ENCODE measurements at regions not wholly inside any gene's neighbourhood (a gene's known extent, or its start where the extent isn't known, plus 50 kb on each side); places are given as distances from the start of the nearest gene placed in this dataset.

DNA sequence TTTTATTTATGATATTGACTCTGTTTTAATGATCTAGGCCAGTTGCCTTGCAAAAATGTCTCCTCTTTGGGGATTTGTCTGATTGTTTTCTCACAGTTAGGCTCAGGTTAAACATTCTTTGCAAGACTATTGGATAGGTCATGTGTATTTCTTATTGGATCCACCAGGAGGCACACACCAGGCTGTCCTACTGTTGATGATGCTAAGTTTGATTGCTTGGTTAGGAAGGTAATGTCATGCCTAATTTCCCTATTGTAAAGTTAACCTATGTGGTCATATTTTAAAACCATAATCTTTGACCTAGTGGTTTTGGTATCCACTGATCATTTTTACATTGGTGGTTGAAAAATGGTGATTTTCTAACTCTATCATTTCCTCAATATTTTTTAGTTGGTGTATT, 137.1 kb downstream of the BRMS1L start:
- intact Hi-C loops (cut with DNase I): no loop called here
- Histone ChIP-seq H3K27me3 (no peaks in the 10 kb centered on the region), H3K4me1 (no peaks in the 10 kb centered on the region), H3K36me3 (no peaks in the 10 kb centered on the region), H3K27ac (no peak overlapping the region), H3K9me3 (peaks cover 0 to 4% (median 0%) of the 10 kb centered on the region in 12 donors), H3K4me3 (no peak overlapping the region)
- DNase-seq (no peak), ATAC-seq (no peak)
- no peak for TF ChIP-seq POLR2A (IDR thresholded peaks at IDR 0.05)
- TF ChIP-seq, protein P1, sequence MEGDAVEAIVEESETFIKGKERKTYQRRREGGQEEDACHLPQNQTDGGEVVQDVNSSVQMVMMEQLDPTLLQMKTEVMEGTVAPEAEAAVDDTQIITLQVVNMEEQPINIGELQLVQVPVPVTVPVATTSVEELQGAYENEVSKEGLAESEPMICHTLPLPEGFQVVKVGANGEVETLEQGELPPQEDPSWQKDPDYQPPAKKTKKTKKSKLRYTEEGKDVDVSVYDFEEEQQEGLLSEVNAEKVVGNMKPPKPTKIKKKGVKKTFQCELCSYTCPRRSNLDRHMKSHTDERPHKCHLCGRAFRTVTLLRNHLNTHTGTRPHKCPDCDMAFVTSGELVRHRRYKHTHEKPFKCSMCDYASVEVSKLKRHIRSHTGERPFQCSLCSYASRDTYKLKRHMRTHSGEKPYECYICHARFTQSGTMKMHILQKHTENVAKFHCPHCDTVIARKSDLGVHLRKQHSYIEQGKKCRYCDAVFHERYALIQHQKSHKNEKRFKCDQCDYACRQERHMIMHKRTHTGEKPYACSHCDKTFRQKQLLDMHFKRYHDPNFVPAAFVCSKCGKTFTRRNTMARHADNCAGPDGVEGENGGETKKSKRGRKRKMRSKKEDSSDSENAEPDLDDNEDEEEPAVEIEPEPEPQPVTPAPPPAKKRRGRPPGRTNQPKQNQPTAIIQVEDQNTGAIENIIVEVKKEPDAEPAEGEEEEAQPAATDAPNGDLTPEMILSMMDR (IDR thresholded peaks at IDR 0.05): no peak

DNA sequence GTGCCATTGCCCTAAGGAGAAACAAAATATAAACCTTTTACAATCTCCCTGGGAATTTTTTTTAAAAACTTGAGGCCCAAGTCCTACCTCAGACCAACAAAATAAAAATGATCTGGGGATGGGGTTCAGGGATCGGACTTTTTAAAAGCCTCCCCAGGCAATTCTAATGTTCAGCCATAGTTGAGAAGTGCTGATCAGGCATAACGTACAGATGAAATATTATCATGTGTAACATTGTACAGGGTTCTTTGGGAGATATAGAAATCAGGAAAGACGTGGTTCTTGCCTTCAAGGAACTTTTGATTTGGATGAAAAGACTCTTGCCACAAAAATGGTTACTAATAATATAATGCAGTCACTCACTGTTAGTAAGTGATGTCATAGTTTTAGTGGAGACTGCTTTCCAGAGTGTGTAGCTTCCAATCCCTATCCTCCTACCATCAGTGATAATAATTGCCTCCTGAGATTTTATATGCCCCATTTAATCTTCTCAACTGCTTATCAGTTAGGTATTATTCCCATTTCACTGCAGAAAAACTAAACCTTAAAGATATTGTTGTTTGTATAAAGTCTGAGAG, 135.6 kb downstream of the BRMS1L start:
- H3K9me3 ChIP-seq: no peaks in the 10 kb centered on the region
- no peaks in the 10 kb centered on the region for H3K36me3 ChIP-seq
- no peaks in the 10 kb centered on the region for H3K4me1 ChIP-seq
- no peak overlapping the region for H3K27ac ChIP-seq
- intact Hi-C loops (cut with DNase I): no loop called here
- DNase-seq: no peak
- H3K4me3 ChIP-seq: no peak overlapping the region
- no peak for TF ChIP-seq POLR2A (IDR thresholded peaks at IDR 0.05)
- TF ChIP-seq, protein P1 (IDR thresholded peaks at IDR 0.05): no peak
- no peak for ATAC-seq
- WGBS, 4 donors: 70 to 73% (median 71%) methylated on average over 3 of the region's 3 CpGs
- H3K27me3 ChIP-seq: no peaks in the 10 kb centered on the region

DNA sequence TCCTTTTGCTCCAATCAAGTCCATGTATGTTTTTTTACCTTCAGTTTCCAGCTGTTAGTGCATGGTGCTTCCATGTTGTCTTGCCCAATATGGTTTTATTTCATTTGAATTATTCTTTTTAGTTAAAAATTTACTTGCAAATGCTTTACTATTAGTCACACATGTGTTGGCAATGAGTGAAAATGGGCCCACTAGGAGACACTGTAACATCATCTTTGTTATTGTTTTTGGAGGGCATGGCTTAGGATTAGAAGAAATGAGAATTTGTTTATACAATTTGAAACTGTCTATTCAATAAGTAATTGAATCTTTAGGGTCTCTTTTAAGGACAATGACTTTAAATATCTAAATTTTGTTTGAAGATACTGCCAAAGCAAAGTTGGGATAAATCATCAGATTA, 133.7 kb downstream of the BRMS1L start:
- intact Hi-C loops (cut with DNase I): no loop called here
- Histone ChIP-seq H3K36me3 (no peaks in the 10 kb centered on the region), H3K27me3 (no peaks in the 10 kb centered on the region), H3K27ac (no peak overlapping the region), H3K9me3 (no peaks in the 10 kb centered on the region), H3K4me1 (no peaks in the 10 kb centered on the region), H3K4me3 (no peak overlapping the region)
- DNase-seq: no peak
- TF ChIP-seq POLR2A (IDR thresholded peaks at IDR 0.05): no peak
- TF ChIP-seq, protein P1 (IDR thresholded peaks at IDR 0.05): no peak
- no peak for ATAC-seq

DNA sequence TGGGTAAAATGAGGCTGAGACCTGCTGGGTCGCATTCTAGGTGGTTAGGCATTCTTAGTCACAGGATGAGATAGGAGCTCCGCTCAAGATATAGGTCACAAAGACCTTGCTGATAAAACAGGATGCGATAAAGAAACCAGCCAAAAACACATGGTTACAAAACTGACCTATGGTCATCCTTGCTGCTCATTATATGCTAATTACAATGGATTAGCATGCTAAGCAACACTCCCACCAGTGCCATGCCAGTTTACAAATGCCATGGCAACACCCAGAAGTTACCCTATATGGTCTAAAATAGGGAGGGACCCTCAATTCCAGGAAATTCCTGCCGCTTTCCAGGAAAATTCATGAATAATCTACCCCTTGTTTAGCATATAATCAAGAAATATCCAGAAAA, 132.4 kb downstream of the BRMS1L start:
- Histone ChIP-seq H3K36me3 (no peaks in the 10 kb centered on the region), H3K9me3 (no peaks in the 10 kb centered on the region), H3K27ac (no peak overlapping the region), H3K4me1 (no peaks in the 10 kb centered on the region), H3K27me3 (peaks cover 0 to 3% (median 0%) of the 10 kb centered on the region in 9 donors), H3K4me3 (no peak overlapping the region)
- WGBS, 4 donors: 62 to 68% (median 63%) methylated on average over 4 of the region's 4 CpGs
- TF ChIP-seq POLR2A (IDR thresholded peaks at IDR 0.05): no peak
- TF ChIP-seq, protein P1 (IDR thresholded peaks at IDR 0.05): no peak
- no peak for DNase-seq
- intact Hi-C loops (cut with DNase I): no loop called here
- ATAC-seq: no peak

Measured in heart left ventricle (tissue), 16 donors.